A549 (cell line): ENCODE measurements at regions not wholly inside any gene's neighbourhood (a gene's known extent, or its start where the extent isn't known, plus 50 kb on each side); places are given as distances from the start of the nearest gene placed in this dataset.

Experiments
- ATAC-seq, 2 experiments: fragments of 200-7000 bp in 1 of 2; fragments of >200 bp in 1 of 2; cut with Nextera tagmentation in 1 of 2; cut with Tn5 transposase in 1 of 2; 3 replicates each; pipeline versions ENCODE4 v1.8.0 to v1.9.1; 2018 to 2020; ENCODE audit warnings: mild to moderate bottlenecking in 1 of 2, moderate library complexity in 1 of 2
- CTCF ChIA-PET: fragments of 300-600 bp; sonication (Branson Sonifier 250); formaldehyde crosslinking; extraction: SDS; loops from one replicate; lab custom pipeline; 2021; ENCODE audit warnings: antibody characterized with exemption, inconsistent platforms; lab: Yijun Ruan, JAX
- POLR2A ChIA-PET: fragments of 350-600 bp; formaldehyde crosslinking; extraction: SDS; loops from one replicate; lab custom pipeline; 2021; ENCODE audit warnings: antibody characterized with exemption, inconsistent platforms; lab: Yijun Ruan, JAX
- DNase-seq, 2 experiments: peaks; one replicate each; pipeline versions ENCODE4 v3.0.0 to v3.0.0-alpha.2; 2011 to 2016; ENCODE audit warnings: low read depth in 1 of 2, low spot score in 1 of 2
- FAIRE-seq: peaks from 2 replicates; lab custom pipeline; 2011; peaks lifted over from hg19 to GRCh38; lab: Jason Lieb, UNC
- H3K27ac ChIP-seq, 2 experiments: fragments of >200 bp; sonication (Bioruptor Twin); formaldehyde crosslinking; 3 replicates each; pipeline ENCODE4 v1.5.1; 2016 to 2017
- H3K4me1 ChIP-seq: fragments of >200 bp; sonication (Bioruptor Twin); formaldehyde crosslinking; 3 replicates; pipeline ENCODE4 v1.6.1; 2016
- H3K4me2 ChIP-seq: fragments of >200 bp; sonication (Bioruptor Twin); formaldehyde crosslinking; 3 replicates; pipeline ENCODE4 v1.6.1; 2016
- H3K4me3 ChIP-seq: fragments of >200 bp; sonication (Bioruptor Twin); formaldehyde crosslinking; 3 replicates; pipeline ENCODE4 v1.5.1; 2016
- H3K9me3 ChIP-seq: fragments of >200 bp; sonication (Bioruptor Twin); formaldehyde crosslinking; 3 replicates; pipeline ENCODE4 v1.6.1; 2016
- ATOH8 ChIP-seq: fragments of 250-450 bp; sonication (Bioruptor Pico); IDR thresholded peaks from 2 replicates; pipeline ENCODE4 v1.5.0; 2020; ENCODE audit warnings: low read depth, mild to moderate bottlenecking, moderate library complexity
- BCL3 ChIP-seq: fragments of >200 bp; sonication (Bioruptor Twin); formaldehyde crosslinking; IDR thresholded peaks from 3 replicates; pipeline ENCODE4 v1.6.1; 2016
- BHLHE40 ChIP-seq: IDR thresholded peaks from 2 replicates; pipeline ENCODE4 v1.6.1; 2012; ENCODE audit warnings: low read depth, low read length, inconsistent platforms
- CTCF ChIP-seq: fragments of >200 bp; sonication (Bioruptor Twin); formaldehyde crosslinking; IDR thresholded peaks from 3 replicates; pipeline ENCODE4 v1.5.1; 2016
- E2F6 ChIP-seq: IDR thresholded peaks from 2 replicates; pipeline ENCODE4 v1.6.1; 2012; ENCODE audit warnings: low read depth, borderline replicate concordance
- EHF ChIP-seq: fragments of 250-450 bp; sonication (Bioruptor Pico); IDR thresholded peaks from 2 replicates; pipeline ENCODE4 v1.5.0; 2020; ENCODE audit warnings: mild to moderate bottlenecking
- EHMT2 ChIP-seq: fragments of 200-600 bp; sonication (generic); IDR thresholded peaks from 2 replicates; pipeline ENCODE4 v1.6.1; 2016; ENCODE audit warnings: antibody characterized with exemption, low read depth, mild to moderate bottlenecking, moderate library complexity
- EP300 ChIP-seq, 2 experiments: fragments of >200 bp; sonication (Bioruptor Twin); formaldehyde crosslinking; IDR thresholded peaks; 2 replicates in 1 of 2; 3 replicates in 1 of 2; pipeline ENCODE4 v1.6.1; 2016 to 2017
- FOXS1 ChIP-seq: fragments of 250-450 bp; sonication (Bioruptor Pico); IDR thresholded peaks from 2 replicates; pipeline ENCODE4 v1.5.0; 2020; ENCODE audit warnings: mild to moderate bottlenecking, moderate library complexity
- GATA3 ChIP-seq: IDR thresholded peaks from 2 replicates; pipeline ENCODE4 v1.6.1; 2012; ENCODE audit warnings: borderline replicate concordance
- HDAC2 ChIP-seq: fragments of 200-600 bp; sonication (generic); IDR thresholded peaks from 2 replicates; pipeline ENCODE4 v1.6.1; 2016
- HOXB5 ChIP-seq: fragments of 250-450 bp; sonication (Bioruptor Pico); IDR thresholded peaks from 2 replicates; pipeline ENCODE4 v1.5.0; 2020; ENCODE audit warnings: mild to moderate bottlenecking, moderate library complexity
- JUN ChIP-seq, 2 experiments: fragments of >200 bp; sonication (Bioruptor Twin); formaldehyde crosslinking; IDR thresholded peaks; 2 replicates in 1 of 2; 3 replicates in 1 of 2; pipeline ENCODE4 v1.6.1; 2016 to 2017
- JUNB ChIP-seq: fragments of >200 bp; sonication (Bioruptor Twin); formaldehyde crosslinking; IDR thresholded peaks from 2 replicates; pipeline ENCODE4 v1.6.1; 2016
- KDM1A ChIP-seq: fragments of 200-600 bp; sonication (generic); IDR thresholded peaks from 2 replicates; pipeline ENCODE4 v1.6.1; 2016; ENCODE audit warnings: low read depth, mild to moderate bottlenecking
- MAFK ChIP-seq: fragments of 450-650 bp; IDR thresholded peaks from 2 replicates; pipeline ENCODE4 v1.6.1; 2014; ENCODE audit not compliant: partially characterized antibody
- PHF8 ChIP-seq: fragments of 200-600 bp; sonication (generic); IDR thresholded peaks from 2 replicates; pipeline ENCODE4 v1.6.1; 2016; ENCODE audit warnings: low read depth, mild to moderate bottlenecking, antibody characterized with exemption, moderate library complexity, borderline replicate concordance
- POLR2A ChIP-seq: IDR thresholded peaks from 2 replicates; pipeline ENCODE4 v1.6.1; 2012; ENCODE audit warnings: mild to moderate bottlenecking, low read length
- RAD21 ChIP-seq, 2 experiments: fragments of >200 bp in 1 of 2; sonication (Bioruptor Twin) in 1 of 2; formaldehyde crosslinking in 1 of 2; IDR thresholded peaks in 1 of 2; conservative IDR thresholded peaks in 1 of 2; 2 replicates in 1 of 2; 3 replicates in 1 of 2; pipeline ENCODE4 v1.6.1; 2012 to 2018; ENCODE audit warnings: inconsistent platforms in 1 of 2
- RARB ChIP-seq: fragments of 250-450 bp; sonication (Bioruptor Pico); IDR thresholded peaks from 2 replicates; pipeline ENCODE4 v1.8.0; 2021; ENCODE audit warnings: mild to moderate bottlenecking, moderate library complexity
- RCOR1 ChIP-seq: fragments of 150-350 bp; IDR thresholded peaks from 2 replicates; pipeline ENCODE4 v1.6.1; 2014; ENCODE audit warnings: antibody characterized with exemption, low read length, low read depth
- RFX5 ChIP-seq: fragments of 450-650 bp; IDR thresholded peaks from 2 replicates; pipeline ENCODE4 v1.7.1; 2014; ENCODE audit warnings: antibody characterized with exemption, mild to moderate bottlenecking, moderate library complexity
- RNF2 ChIP-seq: fragments of 200-600 bp; sonication (generic); IDR thresholded peaks from 2 replicates; pipeline ENCODE4 v1.6.1; 2016; ENCODE audit warnings: low read depth, mild to moderate bottlenecking, antibody characterized with exemption, moderate library complexity, borderline replicate concordance
- TP53 ChIP-seq: fragments of 250-450 bp; sonication (Bioruptor Pico); IDR thresholded peaks from 2 replicates; pipeline ENCODE4 v1.5.0; 2021; ENCODE audit warnings: mild to moderate bottlenecking, moderate library complexity
- ZFP36 ChIP-seq: fragments of 450-650 bp; IDR thresholded peaks from 2 replicates; pipeline ENCODE4 v1.6.1; 2014; ENCODE audit warnings: borderline replicate concordance; ENCODE audit not compliant: partially characterized antibody
- ZSCAN20 ChIP-seq: fragments of 250-450 bp; sonication (Bioruptor Pico); IDR thresholded peaks from 2 replicates; pipeline ENCODE4 v1.8.0; 2022; ENCODE audit warnings: mild to moderate bottlenecking, moderate library complexity
- WGBS: methylation state at CpG from one replicate; pipeline ENCODE4 v1.1.6; 2017; ENCODE audit errors: missing lambda C conversion rate; 5-methylcytosine and 5-hydroxymethylcytosine counted together

- TF ChIP-seq ZSCAN20 (no peak), ATOH8 (no peak), FOXS1 (CRISPR knock-in tag) (no peak), HDAC2 (no peak), POLR2A (no peak)
Observed at GRCh38 chr4:187484186-187484585, 511.4 kb upstream of the ZFP42 start (continued).

DNA sequence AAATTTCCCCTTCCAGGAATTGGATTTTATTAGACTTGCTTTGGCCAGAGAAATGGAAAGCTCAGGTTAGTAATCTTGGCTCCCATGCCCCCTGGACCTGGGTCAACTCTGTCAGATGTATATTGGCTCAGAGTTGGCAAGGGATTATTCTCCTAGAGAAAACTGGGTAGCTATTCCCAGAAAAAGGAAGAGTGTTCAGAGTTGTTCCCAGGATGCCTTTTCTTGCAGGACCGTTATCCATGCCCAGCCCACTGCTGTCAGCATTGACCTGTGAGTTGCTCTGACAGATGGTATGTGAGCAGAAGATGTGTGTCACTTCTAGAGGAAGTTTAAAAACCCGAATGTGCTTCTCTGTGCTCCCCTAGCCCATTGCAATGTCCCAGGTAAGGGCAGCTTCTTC, 509.9 kb upstream of the ZFP42 start:
- ChIA-PET POLR2A (no interaction called here), CTCF (no interaction called here)
- TF ChIP-seq EHF (no peak), E2F6 (no peak), BCL3 (no peak), BHLHE40 (no peak), HDAC2 (no peak), ZFP36 (no peak), EP300 (IDR thresholded peaks at IDR 0.05) (no peak), PHF8 (no peak), RARB (CRISPR knock-in tag) (no peak), KDM1A (no peak), HOXB5 (CRISPR knock-in tag) (no peak), RFX5 (no peak), GATA3 (no peak)
- Histone ChIP-seq H3K9me3 (no peaks in the 10 kb centered on the region), H3K4me2 (no peak overlapping the region), H3K27ac (no peak overlapping the region), H3K4me1 (0 out of 3 replicates have a peak, but pooled peaks cover under 1% of the 10 kb centered on the region), H3K4me3 (no peak overlapping the region)
- DNase-seq (no peak), ATAC-seq (no peak), FAIRE-seq (no peak)
- 35% methylated on average over 2 of the region's 2 CpGs for WGBS

DNA sequence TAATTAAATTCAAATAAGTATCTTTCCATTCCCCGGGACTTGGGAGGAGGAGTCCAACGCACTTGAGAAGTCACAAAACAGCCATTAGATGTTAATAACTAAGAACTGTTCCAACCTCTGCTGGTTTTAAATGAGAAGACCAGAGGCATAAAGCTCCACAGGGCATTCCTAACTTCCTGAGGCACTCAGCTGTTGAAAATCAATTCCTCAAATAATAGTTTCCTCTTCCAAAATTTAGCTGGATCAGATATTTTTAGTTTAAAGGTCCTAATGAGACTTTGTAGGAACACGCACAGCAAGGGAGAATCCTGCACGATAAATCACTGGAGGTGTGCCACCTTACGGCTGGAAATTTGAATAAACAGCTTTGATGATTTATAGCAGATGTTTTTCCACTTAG, 504.3 kb upstream of the ZFP42 start:
- H3K9me3 ChIP-seq: no peaks in the 10 kb centered on the region
- FAIRE-seq (no peak), ATAC-seq (no peak), DNase-seq (no peak)
- TF ChIP-seq MAFK (no peak), RAD21 (conservative IDR thresholded peaks at IDR 0.05 in 1 of 2, IDR thresholded peaks at IDR 0.05 in 1 of 2) (no peak), ZSCAN20 (no peak), EHF (no peak), JUN (IDR thresholded peaks at IDR 0.05) (no peak), TP53 (CRISPR knock-in tag) (no peak), EHMT2 (no peak), JUNB (no peak), RCOR1 (no peak), KDM1A (no peak), GATA3 (no peak), RNF2 (no peak), CTCF (no peak), HDAC2 (no peak)
- no peak overlapping the region for H3K27ac ChIP-seq
- H3K4me2 ChIP-seq: no peak overlapping the region
- WGBS: 87% methylated on average over 5 of the region's 5 CpGs
- H3K4me3 ChIP-seq: no peak overlapping the region
- ChIA-PET CTCF (no interaction called here), POLR2A (no interaction called here)
- H3K4me1 ChIP-seq: no peaks in the 10 kb centered on the region
